HK-2 (cell line): ENCODE measurements at regions not wholly inside any gene's neighbourhood (a gene's known extent, or its start where the extent isn't known, plus 50 kb on each side); places are given as distances from the start of the nearest gene placed in this dataset.
"Not testable (repeated sequence)": the region's sequence is repeated elsewhere in the genome, so short reads cannot be mapped to it uniquely, and the experiment has no call there.

ENCODE experiments used
- DNase-seq: peaks from one replicate; pipeline ENCODE4 v3.0.0-alpha.2; 2018; ENCODE audit not compliant: unreplicated experiment

DNA sequence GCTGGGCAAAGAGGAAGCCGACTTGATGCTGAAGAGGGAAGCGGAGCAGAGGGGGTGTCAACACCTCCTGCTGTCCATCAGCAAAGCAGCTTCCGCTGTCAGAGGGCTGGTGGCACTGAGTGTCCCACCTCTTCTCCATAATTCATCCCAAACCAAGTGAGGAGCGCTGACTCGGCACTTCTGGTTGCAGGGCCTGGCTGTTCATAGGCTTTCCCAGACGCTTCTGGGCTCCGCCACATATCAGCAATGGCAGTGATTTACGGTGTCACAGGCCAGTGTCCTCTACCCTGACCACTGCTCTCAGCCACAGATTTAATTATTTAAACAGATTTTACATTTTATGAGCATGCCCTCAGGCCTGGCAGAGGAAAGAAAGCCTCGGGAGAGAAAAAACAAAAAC, 70.1 kb upstream of the TENM4 start:
- DNase-seq = no peak

DNA sequence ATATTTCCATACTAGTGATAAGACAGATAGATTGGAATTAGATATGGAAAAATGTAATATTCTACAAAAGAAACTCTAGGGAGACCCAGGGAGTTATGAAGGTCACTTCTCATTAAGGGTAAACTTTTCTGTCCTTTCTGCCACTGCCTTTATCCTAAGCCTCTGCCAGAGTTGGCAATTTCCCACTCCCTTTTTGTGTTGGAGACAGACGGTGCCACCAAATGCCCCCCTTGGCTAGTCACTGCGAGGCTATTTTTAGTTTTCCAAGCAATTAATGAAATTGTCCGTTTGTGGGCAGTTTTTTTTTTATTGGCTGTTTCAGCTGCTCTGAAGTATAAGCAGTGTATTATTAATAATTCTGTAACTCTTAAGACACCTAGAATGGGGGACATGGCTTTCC, 67.6 kb upstream of the TENM4 start:
- no peak for DNase-seq

DNA sequence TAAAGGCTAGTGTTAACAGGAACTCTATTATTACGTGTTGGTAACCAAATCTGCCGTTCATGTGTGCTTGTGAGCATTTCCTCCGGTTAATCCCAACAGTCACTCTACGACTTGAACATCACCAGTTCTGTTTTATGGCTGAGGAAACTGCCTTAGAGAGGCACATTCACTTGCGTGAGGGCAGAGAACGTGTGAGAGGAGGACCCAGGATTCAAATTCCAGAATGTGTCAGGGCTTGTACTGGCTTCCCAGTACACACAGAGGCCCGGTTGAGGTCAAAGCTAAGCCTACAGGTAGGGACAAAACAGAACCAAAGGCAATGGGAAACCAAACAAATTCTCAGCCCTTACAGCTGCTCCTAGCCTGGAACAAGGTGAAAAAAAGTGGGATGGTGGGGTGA, 66.9 kb upstream of the TENM4 start:
- no peak for DNase-seq

DNA sequence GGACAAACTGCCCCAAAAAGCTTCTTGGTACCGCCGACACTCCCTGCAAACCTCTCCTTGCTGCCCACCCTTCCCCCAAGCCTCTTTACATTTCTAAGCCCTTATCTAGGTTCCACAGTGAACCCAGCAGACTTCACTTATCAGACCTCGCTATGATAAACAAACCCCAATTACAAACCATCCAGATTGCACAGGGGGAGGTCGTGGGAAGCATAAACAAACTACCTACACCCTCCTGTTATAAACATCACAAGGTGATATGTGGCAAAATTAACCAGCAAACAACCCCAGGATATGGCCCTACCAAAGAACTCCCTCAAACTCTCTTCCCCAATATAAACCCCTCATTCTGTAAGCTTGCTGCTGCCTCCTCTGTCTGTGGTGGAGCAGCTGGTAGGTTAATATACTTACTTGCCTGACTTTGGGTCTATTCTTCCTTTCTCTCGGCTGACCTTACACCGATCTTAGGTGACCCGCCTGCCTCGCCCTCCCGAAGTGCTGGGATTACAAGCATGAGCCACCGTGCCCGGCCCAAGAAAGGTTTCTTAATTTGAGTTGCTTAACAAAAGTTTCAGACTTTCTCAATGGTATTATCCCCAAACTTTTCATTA, 66.0 kb upstream of the TENM4 start:
- no peak for DNase-seq

DNA sequence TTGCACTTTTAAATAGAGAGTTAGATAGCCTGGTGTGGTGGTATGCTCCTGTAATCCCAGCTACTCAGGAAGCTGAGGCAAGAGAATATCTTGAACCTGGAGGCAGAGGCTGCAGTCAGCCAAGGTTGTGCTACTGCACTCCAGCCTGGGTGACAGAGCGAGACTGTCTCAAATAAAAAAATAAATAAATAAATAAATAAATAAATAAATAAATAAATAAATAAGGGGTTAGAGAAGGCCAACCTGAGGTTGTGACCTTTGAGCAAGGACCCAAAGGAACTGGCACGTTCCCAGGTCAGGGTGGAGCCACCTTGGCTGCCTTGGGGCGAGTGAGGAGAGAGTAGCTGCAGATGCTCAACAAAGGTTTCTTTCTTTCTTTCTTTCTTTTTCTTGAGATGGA, 65.3 kb upstream of the TENM4 start:
- no peak for DNase-seq

DNA sequence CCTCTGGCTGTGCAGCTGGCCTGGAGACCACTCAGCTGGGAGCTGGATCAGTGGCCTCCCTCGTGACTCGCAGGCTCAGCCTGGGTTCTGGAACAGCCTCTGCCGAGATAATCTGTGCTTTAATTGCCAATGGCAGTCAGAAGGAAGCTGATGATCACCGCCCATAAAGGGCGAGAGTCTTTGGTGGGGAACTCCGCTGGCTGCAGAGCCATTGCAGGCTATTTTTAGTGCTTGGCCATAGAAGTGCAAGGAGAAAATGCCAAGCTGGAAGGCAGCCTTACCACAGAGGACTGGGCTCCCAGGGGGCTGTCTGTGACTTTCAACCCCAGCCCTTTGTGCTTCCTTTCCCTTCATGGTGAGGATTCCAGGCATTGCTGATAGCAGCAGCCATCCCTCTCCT, 62.2 kb upstream of the TENM4 start:
- no peak for DNase-seq

DNA sequence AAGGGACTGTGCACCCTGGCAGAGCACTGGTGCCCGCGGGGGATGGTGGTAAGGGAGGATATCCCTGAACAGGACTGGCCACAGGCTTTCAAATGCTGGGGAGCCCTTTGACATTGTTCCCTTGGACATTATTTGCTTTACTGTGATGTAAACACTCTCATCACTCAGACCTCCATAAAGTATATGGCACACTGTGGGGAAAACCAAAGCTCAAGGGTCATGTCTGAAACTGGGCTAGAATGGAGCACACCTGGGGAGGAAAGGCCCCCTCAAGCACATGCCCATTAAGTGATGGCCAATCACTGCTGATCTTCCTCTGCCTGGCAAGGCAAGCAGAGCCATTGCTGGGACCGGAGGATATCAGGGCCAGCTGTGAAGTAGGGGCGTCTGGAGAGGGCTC, 60.9 kb upstream of the TENM4 start:
- no peak for DNase-seq

DNA sequence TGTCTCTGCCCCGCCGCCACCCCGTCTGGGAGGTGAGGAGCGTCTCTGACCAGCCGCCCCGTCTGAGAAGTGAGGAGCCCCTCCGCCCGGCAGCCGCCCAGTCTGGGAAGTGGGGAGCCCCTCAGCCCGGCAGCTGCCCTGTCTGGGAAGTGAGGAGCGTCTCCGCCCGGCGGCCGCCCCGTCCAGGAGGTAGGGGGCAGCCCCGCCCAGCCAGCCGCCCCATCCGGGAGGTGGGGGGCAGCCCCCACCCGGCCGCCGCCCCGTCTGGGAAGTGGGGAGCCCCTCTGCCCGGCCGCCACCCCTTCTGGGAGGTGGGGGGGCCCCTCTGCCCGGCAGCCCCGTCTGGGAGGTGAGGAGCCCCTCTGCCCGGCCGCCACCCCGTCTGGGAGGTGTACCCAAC, 59.1 kb upstream of the TENM4 start:
- not testable (repeated sequence) for DNase-seq

DNA sequence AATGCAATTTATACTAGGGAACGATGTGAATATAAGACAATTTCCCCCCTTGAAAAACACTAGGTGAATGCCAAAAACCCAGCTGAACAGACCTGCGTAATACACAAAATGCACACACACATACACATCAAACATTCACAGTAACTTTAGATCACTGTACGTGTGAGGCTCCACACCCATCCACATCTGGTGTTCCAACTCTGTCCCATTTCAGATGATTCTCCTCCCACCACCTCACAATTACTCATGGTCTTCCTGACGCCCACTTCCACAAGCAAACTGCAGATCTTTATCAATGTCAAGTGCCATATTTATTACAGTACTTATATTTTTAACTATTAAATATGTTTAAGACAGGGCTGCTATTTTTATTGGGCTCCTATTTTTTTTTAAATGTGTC, 57.8 kb upstream of the TENM4 start:
- DNase-seq = no peak

DNA sequence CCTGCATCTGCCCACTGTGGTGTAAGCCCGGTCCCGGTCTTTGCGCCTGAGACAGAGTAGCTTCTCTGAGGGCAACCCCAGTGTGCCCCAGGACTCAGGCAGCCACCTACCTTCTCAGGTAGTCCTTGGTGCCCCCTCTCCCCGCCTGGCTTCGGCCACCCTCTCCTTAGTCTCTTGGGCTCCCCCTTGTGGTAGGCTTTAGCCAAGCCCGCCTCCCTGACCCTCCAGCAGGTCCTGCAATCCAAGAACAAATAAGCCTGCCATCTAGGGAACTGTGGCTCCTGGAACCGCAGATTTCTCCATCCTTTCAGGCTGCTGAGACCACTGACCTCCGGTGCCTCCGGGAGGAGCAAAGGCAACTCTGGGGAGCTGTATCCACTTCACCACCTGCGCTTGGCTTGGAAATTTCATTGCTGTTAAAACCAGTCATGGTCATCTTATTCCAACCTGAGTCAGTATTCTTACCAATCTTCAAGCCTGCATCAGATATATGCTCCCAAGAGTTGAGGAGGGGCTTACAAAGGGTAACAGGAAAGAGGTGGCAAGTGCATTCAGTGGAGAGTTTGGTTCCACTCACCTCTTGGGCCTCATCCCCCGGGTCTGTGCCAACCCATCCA, 52.8 kb upstream of the TENM4 start:
- peak; percentile 60 for DNase-seq

DNA sequence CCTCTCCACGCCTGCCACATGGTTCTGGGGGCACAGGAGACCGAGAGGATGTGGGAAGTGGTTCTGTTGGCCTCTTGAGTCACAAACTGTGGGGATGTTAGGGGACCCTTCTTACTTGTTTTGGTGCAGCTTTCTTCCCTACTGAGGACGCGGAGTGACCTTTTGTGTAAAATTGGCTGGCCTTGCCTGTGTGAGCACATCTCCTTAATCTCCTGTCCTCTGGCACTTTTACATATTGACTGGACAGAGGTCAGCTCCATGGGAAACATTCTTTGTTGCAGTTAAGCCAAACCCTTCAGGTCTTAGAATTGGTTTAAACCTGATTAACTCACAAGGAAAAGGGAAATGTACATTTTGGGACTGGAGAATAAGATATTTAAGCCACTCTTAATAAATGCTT, 51.2 kb upstream of the TENM4 start:
- DNase-seq = no peak
